ENCODE measurements at regions not wholly inside any gene's neighbourhood (a gene's known extent, or its start where the extent isn't known, plus 50 kb on each side); places are given as distances from the start of the nearest gene placed in this dataset.
"Not testable (repeated sequence)": the region's sequence is repeated elsewhere in the genome, so short reads cannot be mapped to it uniquely, and the experiment has no call there.

DNA sequence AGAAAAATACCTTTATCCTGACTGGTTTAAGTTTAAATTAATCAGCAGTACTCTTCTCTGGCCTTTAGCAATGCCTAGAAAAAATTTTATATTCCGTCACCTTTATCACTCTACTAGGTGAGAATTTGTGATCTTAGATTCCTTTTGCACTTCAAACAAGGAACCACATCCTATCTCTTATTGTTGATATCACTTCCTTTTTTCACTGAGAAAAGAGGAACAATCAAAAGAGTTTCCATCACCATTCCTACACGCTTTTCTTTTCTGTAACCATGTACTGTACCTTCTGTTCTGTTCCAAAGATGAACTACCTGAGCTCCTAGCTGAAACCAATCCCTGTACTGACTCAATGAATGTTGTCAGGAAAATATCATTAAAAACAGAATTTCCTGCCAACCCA, 1379.0 kb upstream of the MIR17HG start:
- no peak for DNase-seq (ENCODE audit: low spot score)

DNA sequence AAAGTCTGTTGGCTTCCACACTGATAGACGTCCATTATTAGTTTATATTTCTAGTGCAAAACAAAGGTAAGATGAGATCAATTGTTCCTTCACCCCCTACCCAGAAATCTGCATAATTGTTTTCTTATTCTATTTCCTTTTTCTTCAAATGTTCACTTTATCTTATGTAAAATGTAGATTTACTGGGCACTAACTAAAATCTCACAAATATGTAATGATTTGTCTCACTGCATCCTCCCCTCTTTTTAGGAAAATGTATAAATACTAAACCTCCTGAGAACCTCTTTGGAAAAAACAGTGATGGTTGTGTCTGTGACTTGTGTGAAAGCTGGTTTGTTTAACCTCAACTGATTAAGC, 1377.2 kb upstream of the MIR17HG start:
- no peak for DNase-seq (ENCODE audit: low spot score)

DNA sequence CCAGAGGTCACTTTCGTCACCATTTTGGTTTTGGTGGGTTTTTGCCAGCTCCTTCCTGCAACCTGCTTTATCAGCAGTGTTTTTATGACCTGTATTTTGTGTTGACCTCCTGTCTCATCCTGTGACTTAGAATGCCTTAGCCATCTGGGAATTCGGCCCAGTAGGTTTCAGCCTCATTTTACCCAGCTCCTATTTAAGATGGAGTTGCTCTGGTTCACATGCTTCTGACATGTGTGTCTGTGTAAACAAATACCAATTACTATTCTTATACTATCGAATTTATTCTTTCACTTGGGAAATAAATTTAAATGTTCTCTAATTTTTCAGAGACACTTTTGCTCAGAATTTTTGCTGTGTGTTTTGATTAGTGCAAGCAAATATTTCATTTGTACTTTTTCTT, 1370.3 kb upstream of the MIR17HG start:
- no peak for DNase-seq (ENCODE audit: low spot score)

DNA sequence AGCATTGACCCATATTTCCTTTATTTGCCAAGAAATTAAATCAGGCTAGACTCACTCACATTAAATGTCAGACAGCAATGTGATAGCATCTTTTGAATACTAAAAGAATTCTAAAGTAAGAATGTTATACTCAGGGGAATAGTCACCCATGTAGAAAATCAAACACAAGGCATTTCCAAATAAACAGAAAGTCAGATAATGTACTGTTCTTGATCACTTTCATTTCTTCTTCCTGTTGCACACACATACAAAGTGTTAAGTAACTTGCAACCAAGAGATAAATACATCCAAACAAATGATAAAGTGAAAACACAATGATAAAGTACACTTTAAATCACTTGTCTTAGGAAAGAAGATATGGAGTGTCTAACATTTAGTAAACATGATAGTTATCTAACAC, 1366.6 kb upstream of the MIR17HG start:
- no peak for DNase-seq (ENCODE audit: low spot score)

DNA sequence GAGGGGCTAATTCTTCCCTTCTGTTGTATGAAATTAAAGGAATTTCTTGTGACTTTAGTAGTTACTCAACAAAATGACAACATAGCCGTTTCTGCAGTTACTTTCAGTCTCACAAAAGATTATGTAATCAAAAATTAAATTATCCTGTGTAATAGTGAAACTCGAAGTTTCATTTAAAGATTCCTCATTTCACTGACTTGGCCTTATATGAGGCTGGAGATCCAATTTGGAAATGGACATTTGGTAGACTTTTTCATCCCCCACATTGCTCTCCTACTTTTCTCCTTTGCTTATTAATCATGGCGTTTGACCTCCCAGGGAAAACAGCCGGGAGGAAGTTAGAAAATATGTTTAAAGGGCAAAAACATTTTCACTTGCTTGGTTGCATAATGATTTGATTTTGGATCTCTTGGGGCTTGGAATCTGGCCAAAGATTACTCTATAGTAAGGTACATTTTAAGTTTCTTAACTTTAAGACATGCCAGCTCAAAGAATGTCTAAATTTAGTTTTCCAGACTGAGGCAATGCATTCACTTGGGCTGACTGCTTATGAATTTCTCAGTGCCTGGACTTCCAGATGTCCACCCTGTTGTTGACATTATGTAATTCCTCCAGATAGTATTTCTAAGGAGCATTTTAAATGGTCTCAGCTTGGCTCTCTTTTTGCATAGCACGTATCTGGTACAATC, 1364.9 kb upstream of the MIR17HG start:
- DNase-seq (ENCODE audit: low spot score) = no peak

DNA sequence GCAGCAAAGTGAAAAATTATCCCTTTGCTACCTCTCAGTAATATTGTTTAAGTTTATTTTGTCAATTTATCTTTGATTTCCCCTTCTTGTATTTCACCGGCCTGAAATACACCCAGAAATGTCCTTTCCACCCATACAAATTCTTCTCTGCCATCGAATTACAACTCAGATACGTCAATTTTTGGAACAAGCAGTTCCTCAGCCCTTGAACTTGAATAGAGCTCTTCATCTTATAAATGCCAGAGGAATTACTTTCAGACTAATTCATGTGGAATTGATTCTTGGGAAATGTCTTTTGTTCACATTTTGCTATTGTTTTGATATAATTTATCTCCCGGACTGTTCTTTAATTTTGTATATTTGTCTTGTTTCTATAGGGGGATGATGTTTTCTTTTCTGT, 1359.3 kb upstream of the MIR17HG start:
- no peak for DNase-seq (ENCODE audit: low spot score)

DNA sequence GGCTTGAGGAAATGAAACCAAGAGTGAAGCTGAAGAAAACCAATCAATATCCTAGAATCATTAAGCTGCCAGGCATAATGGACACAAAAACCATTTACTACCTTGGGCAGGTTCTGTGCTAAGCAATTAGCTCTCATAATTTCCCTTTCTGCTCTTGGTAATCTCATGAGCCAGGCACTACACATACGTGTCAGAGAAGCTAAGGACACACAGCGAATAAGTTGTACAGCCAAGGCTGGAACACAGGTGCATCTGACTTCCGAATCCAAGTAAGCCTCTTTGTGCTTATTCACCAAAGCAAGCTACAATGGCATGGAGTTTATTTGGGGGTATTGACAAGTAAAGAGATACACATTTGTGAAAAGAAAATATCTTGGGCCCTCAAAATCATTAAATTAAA, 1343.9 kb upstream of the MIR17HG start:
- no peak for DNase-seq (ENCODE audit: low spot score)

DNA sequence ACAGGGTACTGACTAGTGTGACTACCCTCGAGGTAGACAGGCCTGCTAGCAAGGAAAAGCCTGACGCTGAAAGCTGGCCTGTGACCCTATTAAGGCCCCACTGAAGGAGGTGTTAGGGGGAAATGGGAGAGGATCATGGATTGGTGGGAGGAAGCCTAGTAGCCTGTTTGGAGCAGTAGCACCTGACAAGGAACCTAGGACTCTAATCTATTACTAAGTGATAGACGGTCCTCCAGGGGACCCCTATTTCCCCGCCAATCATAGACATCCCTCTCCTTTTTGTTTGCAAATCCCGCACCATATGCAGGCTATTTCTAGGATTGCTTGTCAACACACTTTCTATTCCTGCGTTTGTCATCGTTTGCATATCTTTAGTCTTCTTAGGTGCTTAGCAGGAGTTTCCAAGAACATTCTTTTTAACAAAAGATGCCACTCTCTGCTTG, 1338.8 kb upstream of the MIR17HG start:
- no peak for DNase-seq (ENCODE audit: low spot score)

DNA sequence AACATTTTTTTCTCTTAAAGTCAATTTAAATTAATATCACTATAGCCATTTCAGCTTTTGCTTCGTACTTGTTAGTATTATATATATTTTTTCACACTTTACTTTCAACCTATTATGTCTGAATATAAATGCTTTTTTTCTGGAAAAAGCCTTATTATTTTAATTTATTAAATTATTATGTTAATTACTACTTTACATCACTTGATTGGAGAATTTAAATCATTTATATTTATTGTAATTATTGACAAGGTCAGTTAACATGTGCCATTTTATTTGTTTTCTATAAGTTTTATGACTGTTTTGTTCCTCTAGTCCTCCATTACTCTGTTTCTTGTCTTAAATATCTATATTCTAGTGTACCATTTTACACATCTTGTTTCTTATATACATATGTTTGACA, 1333.4 kb upstream of the MIR17HG start:
- DNase-seq (ENCODE audit: low spot score) = no peak

DNA sequence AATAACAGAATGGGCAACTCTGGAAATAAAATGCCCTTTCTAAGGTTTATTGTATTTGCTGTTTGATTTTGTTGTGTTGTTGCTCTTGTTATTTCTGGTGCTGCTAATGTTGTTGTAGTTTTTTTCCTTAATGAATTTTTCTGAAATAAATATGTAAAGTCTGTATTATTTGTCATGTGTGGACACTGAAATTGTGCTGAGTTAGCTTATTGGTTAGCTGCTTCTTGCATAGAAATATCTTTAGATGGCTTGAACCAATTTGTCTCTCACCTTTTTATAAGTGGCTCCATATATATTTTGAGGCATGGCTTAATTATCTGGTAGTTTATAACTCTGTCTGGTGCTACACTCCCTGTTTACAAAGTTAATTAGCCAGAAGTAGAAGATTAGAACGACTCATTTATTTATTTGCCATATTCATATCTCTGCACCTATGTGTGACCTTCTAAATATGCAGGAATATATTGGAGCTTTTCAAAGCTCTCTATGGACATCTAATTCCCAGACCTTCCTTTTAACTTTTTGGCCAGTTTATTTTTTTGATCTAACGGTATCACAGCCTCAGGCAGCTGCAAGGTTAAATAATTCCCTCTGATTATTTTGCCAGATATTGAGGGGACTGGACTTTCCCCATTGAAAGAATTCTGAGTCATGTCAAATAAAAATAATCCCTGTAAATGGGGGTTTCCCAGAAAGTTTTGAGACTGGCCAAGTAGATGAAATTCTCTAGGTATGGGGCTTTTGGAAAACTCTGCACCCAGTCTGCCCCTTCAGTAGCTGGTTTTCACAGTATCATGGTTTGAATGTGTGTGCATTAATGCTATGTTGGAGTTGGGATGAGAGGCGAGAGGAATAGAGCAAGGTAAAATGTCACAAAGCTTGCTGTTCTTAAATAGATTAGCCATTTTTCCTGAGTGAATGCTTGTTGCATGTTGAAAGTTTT, 1331.7 kb upstream of the MIR17HG start:
- no peak for DNase-seq (ENCODE audit: low spot score)

DNA sequence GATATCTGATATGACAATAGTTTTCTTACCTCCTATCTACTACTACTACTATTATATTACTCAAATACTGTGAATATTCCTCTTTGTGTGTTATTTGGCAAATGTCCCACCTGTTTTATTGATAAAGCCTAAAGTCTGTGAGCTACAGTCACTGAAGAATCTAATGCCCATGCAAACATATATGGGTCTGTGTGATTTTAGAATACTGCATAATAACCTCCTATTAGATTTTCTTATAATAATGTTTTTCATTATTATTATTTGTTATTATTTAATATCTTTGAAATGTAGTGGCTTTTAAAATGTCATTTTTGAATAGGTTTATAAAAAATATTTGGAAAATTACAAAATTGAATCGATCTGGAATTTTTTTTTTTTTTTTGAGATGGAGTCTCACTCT, 1330.8 kb upstream of the MIR17HG start:
- DNase-seq (ENCODE audit: low spot score) = no peak

DNA sequence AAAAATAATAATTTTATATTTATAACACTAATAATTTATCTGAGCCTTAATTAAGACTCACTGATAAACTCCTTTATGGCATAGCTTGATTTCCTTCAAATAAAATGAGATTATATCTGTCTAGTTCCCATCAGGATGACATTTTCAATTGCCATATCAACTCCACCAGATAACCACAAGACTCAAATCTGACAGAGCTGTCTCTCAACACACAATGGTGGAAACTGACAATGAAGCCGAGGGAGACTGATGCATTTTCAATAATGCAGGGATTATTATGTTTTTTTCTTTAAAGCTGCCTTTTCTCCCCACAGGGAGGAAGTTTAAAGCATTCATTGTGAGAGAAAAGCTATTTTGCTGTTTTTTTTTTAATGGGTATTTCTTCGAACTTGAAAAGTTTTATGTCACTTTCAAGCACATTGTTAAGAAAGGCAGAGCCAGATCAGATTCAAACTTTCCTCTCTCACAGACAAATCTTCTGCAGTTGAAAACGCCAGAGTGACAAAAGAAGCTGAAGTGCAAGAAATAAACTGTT, 1326.9 kb upstream of the MIR17HG start:
- DNase-seq (ENCODE audit: low spot score) = no peak

DNA sequence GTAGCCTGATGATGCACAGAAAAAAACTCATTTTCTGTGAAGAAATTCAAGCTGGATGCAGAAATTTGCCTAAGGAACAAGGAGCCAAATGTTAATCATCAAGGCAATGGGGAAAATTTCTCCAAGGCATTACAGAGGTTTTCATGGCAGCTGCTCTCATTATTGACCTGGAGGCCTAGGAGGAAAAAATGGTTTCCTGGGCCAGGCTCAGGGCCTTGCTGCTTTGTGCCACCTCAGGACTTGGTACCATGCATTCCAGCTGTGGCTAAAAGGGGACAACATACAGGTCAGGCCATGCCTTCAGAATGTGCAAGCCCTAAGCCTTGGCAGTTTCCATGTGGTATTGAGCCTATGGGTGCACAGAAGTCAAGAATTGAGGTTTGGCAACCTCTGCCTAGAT, 1320.1 kb upstream of the MIR17HG start:
- no peak for DNase-seq (ENCODE audit: low spot score)

DNA sequence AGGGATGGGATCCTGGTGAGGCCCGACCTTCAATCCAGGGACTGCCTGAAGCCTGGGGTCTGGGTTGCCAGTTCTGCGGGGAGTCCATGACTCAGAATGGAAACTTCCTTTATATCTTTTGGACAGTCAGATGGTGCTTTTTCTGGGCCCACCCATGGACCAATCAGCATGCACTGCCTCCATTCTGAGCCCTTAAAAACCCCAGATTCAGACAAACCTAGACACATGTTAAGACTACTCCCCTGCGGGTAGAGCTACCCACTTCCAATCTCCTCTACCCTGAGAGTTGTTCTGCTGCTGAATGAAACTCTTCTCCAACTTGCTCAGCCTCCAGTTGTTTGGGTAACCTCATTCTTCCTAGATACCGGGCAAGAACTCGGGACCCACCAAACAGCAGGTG, 1315.2 kb upstream of the MIR17HG start:
- no peak for DNase-seq (ENCODE audit: low spot score)

DNA sequence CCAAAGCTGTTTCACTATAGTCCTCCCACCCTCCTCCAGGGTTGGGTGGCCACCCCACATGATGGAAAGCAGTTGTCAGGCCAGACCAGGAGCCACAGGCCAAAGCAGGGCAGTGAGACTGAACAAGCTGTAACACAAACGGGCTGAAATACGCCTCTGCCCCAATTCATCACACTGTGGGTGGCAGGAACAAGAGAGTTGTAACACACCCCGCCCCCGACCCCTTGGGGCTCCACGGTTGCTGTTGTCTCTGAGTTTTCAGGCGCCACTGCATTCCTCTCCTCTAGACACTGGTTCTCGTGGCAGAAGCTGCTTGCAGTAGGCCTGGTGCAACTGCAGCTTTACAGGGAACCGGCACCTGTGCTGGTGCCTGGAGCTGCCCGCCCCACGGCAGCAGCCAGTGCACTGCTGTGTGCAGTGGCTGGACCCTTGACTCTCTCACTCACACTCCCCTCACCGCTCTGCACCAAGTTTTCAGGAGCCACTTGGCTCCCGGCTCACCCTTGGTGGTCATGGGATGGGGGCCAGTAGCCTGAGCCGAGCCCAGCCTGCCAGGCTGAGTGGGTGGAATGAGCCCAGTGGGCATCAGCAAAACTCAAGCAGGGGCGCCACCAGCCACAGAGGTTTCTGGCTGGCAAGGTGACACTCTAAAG, 1314.5 kb upstream of the MIR17HG start:
- DNase-seq (ENCODE audit: low spot score) = no peak

DNA sequence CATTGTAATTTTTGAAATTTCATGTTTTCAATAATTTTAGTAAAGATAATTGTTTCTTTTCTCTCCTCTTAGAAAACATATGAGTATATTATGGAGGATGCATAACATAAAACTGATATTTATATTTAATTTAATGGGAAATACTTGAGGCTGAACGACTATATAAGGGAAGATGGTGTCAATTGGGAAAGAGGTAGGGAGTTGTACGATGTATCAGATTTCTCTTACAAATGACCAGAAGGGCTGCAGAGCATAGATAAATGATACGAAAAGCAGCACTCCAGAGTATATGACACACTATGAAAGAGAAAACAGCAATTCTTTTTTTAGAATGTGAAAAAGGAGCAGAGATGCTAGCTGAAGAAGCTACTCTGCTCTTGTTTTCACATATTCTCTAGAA, 1308.0 kb upstream of the MIR17HG start:
- no peak for DNase-seq (ENCODE audit: low spot score)

DNA sequence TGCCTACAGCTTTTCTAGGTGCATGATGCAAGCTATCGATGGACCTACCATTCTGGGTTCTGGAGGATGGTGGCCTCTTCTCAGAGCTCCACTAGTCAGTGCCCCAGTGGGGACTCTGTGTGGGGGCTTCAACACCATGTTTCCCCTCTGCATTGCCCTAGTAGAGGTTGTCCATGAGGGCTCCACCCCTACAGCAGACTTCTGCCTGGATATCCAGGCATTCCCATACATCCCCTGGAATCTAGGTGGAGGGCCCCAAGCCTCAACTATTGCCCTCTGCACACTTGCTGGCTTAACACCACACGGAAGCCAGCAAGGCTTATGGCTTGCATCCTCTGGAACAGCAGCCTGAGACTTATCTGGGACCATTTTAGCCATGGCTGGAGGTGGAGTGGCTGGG, 1299.9 kb upstream of the MIR17HG start:
- no peak for DNase-seq (ENCODE audit: low spot score)

DNA sequence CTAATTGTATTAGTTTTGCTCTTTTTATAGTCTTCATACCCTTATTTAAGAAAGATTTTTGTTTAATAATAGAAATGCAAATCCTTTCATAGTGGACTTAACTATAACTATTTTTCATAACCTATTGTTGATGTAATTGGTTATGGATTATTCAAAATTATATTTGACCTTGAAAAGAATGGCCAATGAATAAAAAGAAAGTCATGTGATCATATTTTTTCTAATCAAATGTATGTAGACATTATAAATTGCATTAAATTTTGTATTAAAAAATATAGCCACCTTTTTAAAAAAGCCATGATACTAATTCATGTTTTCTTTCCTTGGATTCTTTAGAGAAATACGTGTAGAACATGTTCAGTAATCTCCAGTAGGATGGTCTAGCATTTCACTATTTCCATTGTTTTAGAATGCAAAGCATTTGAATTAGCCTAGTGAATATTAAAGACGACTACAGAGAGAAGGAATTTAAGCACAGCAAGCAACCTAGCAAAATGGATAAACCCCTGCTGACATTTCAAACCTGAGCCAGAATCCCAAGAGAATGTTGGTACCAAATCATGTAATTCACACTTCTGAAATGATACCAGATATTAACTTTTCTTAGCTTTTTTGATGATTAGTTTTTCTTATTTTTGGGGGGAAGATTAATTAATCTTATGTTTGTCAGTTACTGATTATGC, 1297.4 kb upstream of the MIR17HG start:
- DNase-seq (ENCODE audit: low spot score) = no peak

DNA sequence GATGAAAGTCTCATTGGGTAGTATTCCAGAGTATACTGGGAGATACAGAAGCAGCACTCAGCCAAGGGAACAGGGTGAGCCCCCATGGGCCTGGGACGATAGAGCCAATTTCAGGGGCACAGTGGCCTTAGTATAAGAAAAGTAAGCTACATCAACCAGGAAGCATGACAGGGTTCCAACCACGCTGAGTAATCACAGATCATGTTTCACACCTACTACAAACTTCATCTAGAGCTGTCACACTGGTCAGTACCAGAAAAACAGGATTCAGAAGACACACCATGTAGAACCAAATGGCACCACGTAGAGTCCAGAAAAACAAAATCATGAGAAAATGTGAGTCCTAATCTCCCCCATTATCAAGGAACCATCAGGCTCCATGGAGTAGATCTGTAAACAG, 1292.4 kb upstream of the MIR17HG start:
- DNase-seq (ENCODE audit: low spot score) = no peak

DNA sequence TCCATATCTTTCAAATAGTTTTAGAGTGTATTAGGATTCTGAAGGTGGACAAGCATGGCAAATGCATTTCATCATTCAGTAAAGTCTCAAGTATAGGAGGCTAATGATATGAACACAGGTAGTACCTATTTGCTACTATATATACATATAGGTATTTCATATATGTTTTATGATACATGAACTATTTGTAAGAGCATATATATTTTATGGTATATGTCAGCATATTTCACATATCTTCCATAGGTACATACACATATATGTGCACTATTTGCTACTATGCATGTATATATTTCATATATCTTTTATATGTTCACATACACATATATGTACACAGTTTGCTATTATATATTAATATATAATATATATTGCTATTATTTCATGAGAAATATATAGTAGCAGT, 1291.7 kb upstream of the MIR17HG start:
- DNase-seq (ENCODE audit: low spot score) = no peak

DNA sequence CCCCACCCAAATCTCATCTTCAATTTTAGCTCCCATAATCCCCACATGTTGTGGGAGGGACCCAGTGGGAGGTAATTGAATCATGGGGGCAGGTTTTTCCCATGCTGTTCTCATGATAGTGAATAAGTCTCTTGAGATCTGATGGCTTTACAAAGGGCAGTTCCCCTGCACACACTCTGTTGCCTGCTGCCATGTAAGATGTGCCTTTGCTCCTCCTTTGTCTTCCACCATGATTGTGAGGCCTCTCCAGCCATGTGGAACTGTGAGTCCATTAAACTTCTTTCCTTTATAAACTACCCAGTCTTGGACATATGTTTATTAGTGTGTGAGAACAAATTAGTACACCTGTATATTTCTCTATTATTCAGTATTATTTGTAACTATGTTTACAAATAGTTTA, 1283.3 kb upstream of the MIR17HG start:
- not testable (repeated sequence) for DNase-seq (ENCODE audit: low spot score)

DNA sequence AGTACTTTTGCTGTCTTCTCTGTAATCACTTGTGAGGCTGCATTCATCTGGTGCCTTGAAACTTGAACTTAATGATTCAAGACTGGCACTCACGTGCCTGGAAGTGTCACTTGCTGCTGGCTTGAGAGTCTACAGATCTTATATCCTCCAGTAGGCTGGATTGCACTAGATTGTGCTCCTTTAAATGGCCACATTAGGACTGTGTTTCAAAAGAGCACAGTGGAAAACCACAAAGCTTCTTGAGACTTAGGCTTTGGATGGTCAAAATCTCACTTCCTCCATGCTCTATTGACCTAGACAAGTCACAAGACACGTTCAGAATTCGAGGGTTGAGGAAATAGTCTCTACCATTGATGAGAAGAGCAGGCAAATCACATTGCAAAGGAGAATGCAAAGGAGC, 1278.8 kb upstream of the MIR17HG start:
- no peak for DNase-seq (ENCODE audit: low spot score)

Data from SW480 (cell line).